IMR-90 (cell line): ENCODE measurements at regions not wholly inside any gene's neighbourhood (a gene's known extent, or its start where the extent isn't known, plus 50 kb on each side); places are given as distances from the start of the nearest gene placed in this dataset.

Experiments
- ATAC-seq: fragments of 200-7000 bp; cut with Tn5 transposase; 2 replicates; pipeline ENCODE4 v1.9.1; 2020; ENCODE audit warnings: low read depth, mild to moderate bottlenecking, moderate library complexity
- BruUV-seq: library from RNA; stranded (reverse); fragments of 400-500 nt; replicated peaks from 2 replicates; lab custom pipeline; 2021; lab: Mats Ljungman, UMichigan
- CTCF ChIA-PET: fragments of 300-600 bp; formaldehyde crosslinking; extraction: SDS; loops from one replicate; lab custom pipeline; 2021; ENCODE audit warnings: antibody characterized with exemption; lab: Yijun Ruan, JAX
- POLR2A ChIA-PET: fragments of 300-600 bp; sonication (Branson Sonifier 250); formaldehyde crosslinking; loops from one replicate; lab custom pipeline; 2022; ENCODE audit warnings: antibody characterized with exemption; ENCODE audit not compliant: unreplicated experiment; lab: Charles Lee
- DNase-seq: peaks from one replicate; pipeline ENCODE4 v3.0.0; 2013
- H2AFZ ChIP-seq: replicated peaks from 2 replicates; pipeline ENCODE3; 2013; ENCODE audit warnings: low read length, mild to moderate bottlenecking; ENCODE audit not compliant: poor library complexity
- H2AK5ac ChIP-seq: 2 replicates; pipeline ENCODE4 v1.6.1; 2013; ENCODE audit warnings: low read depth, low read length, inconsistent platforms
- H2AK9ac ChIP-seq: replicated peaks from 2 replicates; pipeline ENCODE3; 2013; ENCODE audit warnings: mild to moderate bottlenecking, low read depth, low read length, moderate library complexity; ENCODE audit not compliant: poor library complexity
- H2BK120ac ChIP-seq: 2 replicates; pipeline ENCODE4 v1.6.1; 2013; ENCODE audit warnings: low read depth, low read length, inconsistent platforms
- H2BK15ac ChIP-seq: 3 replicates; pipeline ENCODE4 v1.6.1; 2013; ENCODE audit warnings: low read depth, low read length, inconsistent platforms
- H2BK20ac ChIP-seq: 2 replicates; pipeline ENCODE4 v1.6.1; 2013; ENCODE audit warnings: low read depth, mild to moderate bottlenecking, inconsistent platforms, low read length, moderate library complexity
- H2BK5ac ChIP-seq: 2 replicates; pipeline ENCODE4 v1.6.1; 2013; ENCODE audit warnings: mild to moderate bottlenecking, low read depth, low read length, inconsistent platforms; ENCODE audit not compliant: poor library complexity, severe bottlenecking
- H3K14ac ChIP-seq: replicated peaks from 2 replicates; pipeline ENCODE4 v1.6.1; 2013; ENCODE audit warnings: low read depth, low read length, inconsistent platforms
- H3K18ac ChIP-seq: 2 replicates; pipeline ENCODE4 v1.6.1; 2013; ENCODE audit warnings: low read depth, low read length, control low read depth
- H3K23ac ChIP-seq: 2 replicates; pipeline ENCODE4 v1.6.1; 2013; ENCODE audit warnings: low read depth, low read length, inconsistent platforms
- H3K27ac ChIP-seq: 2 replicates; pipeline ENCODE4 v1.5.1; 2013; ENCODE audit warnings: mild to moderate bottlenecking, control low read depth, low read length; ENCODE audit not compliant: insufficient read depth
- H3K27me3 ChIP-seq: 2 replicates; pipeline ENCODE4 v1.6.1; 2013; ENCODE audit warnings: low read length; ENCODE audit not compliant: control insufficient read depth, insufficient read depth
- H3K36me3 ChIP-seq: 2 replicates; pipeline ENCODE4 v1.6.1; 2013; ENCODE audit warnings: low read length, mixed read lengths; ENCODE audit not compliant: control insufficient read depth, insufficient read depth
- H3K4ac ChIP-seq: 2 replicates; pipeline ENCODE4 v1.6.1; 2013; ENCODE audit warnings: low read depth, low read length, inconsistent platforms
- H3K4me1 ChIP-seq: 2 replicates; pipeline ENCODE4 v1.6.1; 2013; ENCODE audit warnings: low read length, mixed read lengths; ENCODE audit not compliant: control insufficient read depth, insufficient read depth
- H3K4me2 ChIP-seq: 2 replicates; pipeline ENCODE4 v1.6.1; 2013; ENCODE audit warnings: low read depth, mild to moderate bottlenecking, control low read depth, low read length, moderate library complexity
- H3K4me3 ChIP-seq: 2 replicates; pipeline ENCODE4 v1.5.1; 2013; ENCODE audit warnings: low read depth, mild to moderate bottlenecking, control low read depth, low read length, moderate library complexity; ENCODE audit not compliant: insufficient read depth
- H3K56ac ChIP-seq: 2 replicates; pipeline ENCODE4 v1.6.1; 2013; ENCODE audit warnings: low read length, inconsistent platforms; ENCODE audit not compliant: insufficient read depth; ENCODE audit errors: extremely low read depth
- H3K79me1 ChIP-seq, 2 experiments: 2 replicates each; pipeline ENCODE4 v1.6.1; 2013; ENCODE audit warnings: low read length in 2 of 2, inconsistent platforms in 1 of 2, low read depth in 1 of 2
- H3K9ac ChIP-seq: 2 replicates; pipeline ENCODE4 v1.6.1; 2013; ENCODE audit warnings: low read depth, low read length, control low read depth
- H3K9me1 ChIP-seq: 2 replicates; pipeline ENCODE4 v1.6.1; 2013; ENCODE audit warnings: low read length, inconsistent platforms; ENCODE audit not compliant: insufficient read depth
- H3K9me3 ChIP-seq: 2 replicates; pipeline ENCODE4 v1.6.1; 2013; ENCODE audit warnings: low read length; ENCODE audit not compliant: control insufficient read depth, insufficient read depth
- H4K20me1 ChIP-seq: 2 replicates; pipeline ENCODE4 v1.6.1; 2013; ENCODE audit warnings: low read length, inconsistent platforms; ENCODE audit not compliant: insufficient read depth
- H4K5ac ChIP-seq: 2 replicates; pipeline ENCODE4 v1.6.1; 2013; ENCODE audit warnings: mild to moderate bottlenecking, low read depth, low read length, control low read depth
- H4K8ac ChIP-seq, 2 experiments: 2 replicates each; pipeline ENCODE4 v1.6.1; 2013; ENCODE audit warnings: low read depth in 2 of 2, low read length in 2 of 2, control low read depth in 1 of 2, inconsistent platforms in 1 of 2
- H4K91ac ChIP-seq: 2 replicates; pipeline ENCODE4 v1.6.1; 2013; ENCODE audit warnings: low read depth, low read length, inconsistent platforms; ENCODE audit not compliant: insufficient read depth
- BHLHE40 ChIP-seq: fragments of 150-350 bp; IDR thresholded peaks from 2 replicates; pipeline ENCODE4 v1.6.1; 2016; ENCODE audit warnings: mild to moderate bottlenecking, low read depth, low read length
- CTCF ChIP-seq: conservative IDR thresholded peaks from 2 replicates; pipeline ENCODE4 v1.5.1; 2012; ENCODE audit warnings: mild to moderate bottlenecking, low read depth, low read length, improper control_type of control experiment
- FOS ChIP-seq: fragments of 150-350 bp; IDR thresholded peaks from 2 replicates; pipeline ENCODE4 v1.6.1; 2016; ENCODE audit warnings: low read depth, low read length
- MAFK ChIP-seq: IDR thresholded peaks from 2 replicates; pipeline ENCODE4 v1.6.1; 2012; ENCODE audit warnings: low read depth, low read length, improper control_type of control experiment
- MXI1 ChIP-seq: IDR thresholded peaks from 2 replicates; pipeline ENCODE4 v1.6.1; 2012; ENCODE audit warnings: low read depth, mild to moderate bottlenecking, low read length, moderate library complexity, borderline replicate concordance
- NFE2L2 ChIP-seq: fragments of 150-350 bp; IDR thresholded peaks from 2 replicates; pipeline ENCODE4 v1.6.1; 2016; ENCODE audit warnings: low read depth, mild to moderate bottlenecking, low read length
- RAD21 ChIP-seq: IDR thresholded peaks from 2 replicates; pipeline ENCODE4 v1.6.1; 2012; ENCODE audit warnings: low read length, improper control_type of control experiment
- RCOR1 ChIP-seq: IDR thresholded peaks from 2 replicates; pipeline ENCODE4 v1.6.1; 2012; ENCODE audit warnings: mild to moderate bottlenecking, low read length, improper control_type of control experiment; ENCODE audit not compliant: insufficient replicate concordance
- WGBS, 2 experiments: methylation state at CpG; one replicate each; pipeline versions ENCODE4 v1.1.5 to v1.1.7; 2013; ENCODE audit warnings: missing lambda C conversion rate in 2 of 2; ENCODE audit not compliant: insufficient read length in 1 of 2; ENCODE audit errors: extremely low coverage in 2 of 2; 5-methylcytosine and 5-hydroxymethylcytosine counted together
- dilution Hi-C: fragments of 300-500 bp; cut with HindIII; formaldehyde crosslinking; loops from one replicate; pipeline ENCODE4 v1.14.3; 2018; ENCODE audit warnings: low sequenced_read_pairs; ENCODE audit not compliant: unreplicated experiment
- in situ Hi-C: fragments of 300-500 bp; cut with MboI; formaldehyde crosslinking; loops from 3 replicates; pipeline ENCODE4 v1.14.3; 2019; ENCODE audit warnings: low sequenced_read_pairs, inconsistent platforms, mixed read lengths
- intact Hi-C: fragments of 100-400 bp; cut with micrococcal nuclease; formaldehyde crosslinking; loops from 2 replicates; pipeline ENCODE4 v1.10.0; 2022

DNA sequence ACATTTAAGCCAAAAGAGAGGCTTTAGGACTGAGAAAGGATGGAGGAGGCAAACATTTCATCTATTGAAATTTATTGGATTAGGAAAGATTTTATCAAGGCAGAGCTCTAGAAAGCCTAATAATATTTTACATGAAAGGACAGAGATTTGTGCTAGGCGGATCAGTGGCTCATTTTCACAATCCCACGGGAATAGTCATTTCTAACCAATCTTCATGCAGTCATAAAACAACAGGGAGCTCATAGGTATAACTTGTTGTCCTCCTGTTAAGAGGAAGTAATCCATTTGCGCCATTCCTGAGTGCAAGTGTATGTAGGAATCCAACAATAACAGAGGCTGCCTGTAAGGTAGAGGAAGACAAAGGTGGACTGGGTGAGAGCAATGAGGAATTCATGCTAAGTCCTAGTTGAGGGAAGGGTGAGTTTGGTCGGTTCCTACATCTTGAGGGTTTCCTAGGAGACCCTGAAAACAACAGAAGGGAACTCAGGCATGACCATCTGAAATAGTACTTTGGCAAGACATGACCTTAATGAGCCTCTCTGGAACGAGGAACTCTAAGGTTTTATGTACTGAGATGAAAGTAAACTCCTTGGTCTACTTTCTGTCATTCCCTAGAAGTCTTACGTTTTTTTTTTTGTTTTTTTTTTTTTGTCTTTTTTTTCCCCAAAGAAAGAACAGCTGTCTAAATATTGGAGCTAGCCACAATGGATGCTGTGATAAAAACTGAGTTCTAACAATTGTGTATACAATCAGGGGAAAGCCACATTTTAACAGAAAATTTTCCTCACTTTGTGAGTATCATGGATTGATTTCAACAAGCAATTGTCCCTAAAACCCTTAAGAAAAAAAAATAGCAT, 89.7 kb downstream of the GEMIN8 start:
- H3K4ac ChIP-seq, result no peak overlapping the region
- H4K20me1 ChIP-seq, result no peaks in the 10 kb centered on the region
- H3K9me1 ChIP-seq, result no peaks in the 10 kb centered on the region
- BruUV-seq, result no TSS peak
- no peak for TF ChIP-seq BHLHE40
- no peak for TF ChIP-seq FOS
- TF ChIP-seq RAD21, result no peak
- TF ChIP-seq NFE2L2, result no peak
- TF ChIP-seq MAFK, result no peak
- no peak for TF ChIP-seq MXI1
- no peak for TF ChIP-seq CTCF
- no peak for TF ChIP-seq RCOR1
- ATAC-seq (no peak), DNase-seq (no peak)
- no peak overlapping the region for H2BK5ac ChIP-seq
- no peak overlapping the region for H3K23ac ChIP-seq
- H4K5ac ChIP-seq, result no peak overlapping the region
- dilution Hi-C loops (no loop called here), in situ Hi-C loops (no loop called here), intact Hi-C loops (no loop called here)
- no CpG with 5 or more reads among the region's 6 CpGs for WGBS, 2 experiments
- no peak overlapping the region for H2BK20ac ChIP-seq
- no peak overlapping the region for H3K9ac ChIP-seq
- H2AK5ac ChIP-seq, result no peak overlapping the region
- no peaks in the 10 kb centered on the region for H3K79me1 ChIP-seq
- H3K36me3 ChIP-seq, result no peaks in the 10 kb centered on the region
- H3K4me3 ChIP-seq, result no peak overlapping the region
- H2BK120ac ChIP-seq, result no peak overlapping the region
- POLR2A ChIA-PET, result no interaction called here
- H2AFZ ChIP-seq, result no peak overlapping the region
- no peak overlapping the region for H2BK15ac ChIP-seq
- no peak overlapping the region for H3K14ac ChIP-seq
- H4K8ac ChIP-seq, result no peak overlapping the region
- H3K4me1 ChIP-seq, result 0 out of 2 replicates have a peak, but pooled peaks cover 2% of the 10 kb centered on the region
- no peak overlapping the region for H4K91ac ChIP-seq
- no peak overlapping the region for H3K27ac ChIP-seq
- CTCF ChIA-PET, result no interaction called here
- H3K4me2 ChIP-seq, result no peak overlapping the region
- no peak overlapping the region for H3K56ac ChIP-seq
- H3K18ac ChIP-seq, result no peak overlapping the region
- peaks cover 38% of the 10 kb centered on the region for H3K27me3 ChIP-seq
- no peaks in the 10 kb centered on the region for H3K9me3 ChIP-seq
- H2AK9ac ChIP-seq, result no peak overlapping the region
